Ectodermal cell (in vitro differentiated cells): ENCODE measurements at regions not wholly inside any gene's neighbourhood (a gene's known extent, or its start where the extent isn't known, plus 50 kb on each side); places are given as distances from the start of the nearest gene placed in this dataset.

Source experiments
- H3K27ac ChIP-seq: 2 replicates; pipeline ENCODE4 v1.7.0; 2013; ENCODE audit warnings: mild to moderate bottlenecking, low read depth, low read length; ENCODE audit not compliant: insufficient read depth, poor library complexity, severe bottlenecking
- H3K27me3 ChIP-seq: 2 replicates; pipeline ENCODE4 v1.7.0; 2013; ENCODE audit warnings: mild to moderate bottlenecking, low read length; ENCODE audit not compliant: insufficient read depth, control insufficient read depth, poor library complexity, severe bottlenecking
- H3K36me3 ChIP-seq: one replicate; pipeline ENCODE4 v1.7.0; 2013; ENCODE audit warnings: low read length; ENCODE audit not compliant: control insufficient read depth, insufficient read depth
- H3K4me1 ChIP-seq: one replicate; pipeline ENCODE4 v1.7.0; 2013; ENCODE audit warnings: low read length; ENCODE audit not compliant: control insufficient read depth, insufficient read depth
- H3K4me3 ChIP-seq: 2 replicates; pipeline ENCODE4 v1.7.0; 2013; ENCODE audit warnings: low read depth, low read length, control low read depth; ENCODE audit not compliant: insufficient read depth
- H3K9me3 ChIP-seq: 2 replicates; pipeline ENCODE4 v1.7.0; 2013; ENCODE audit warnings: mild to moderate bottlenecking, low read length, moderate library complexity; ENCODE audit not compliant: control insufficient read depth
- WGBS, 2 experiments: methylation state at CpG; one replicate each; pipeline ENCODE4 v1.1.7; 2013; ENCODE audit warnings: missing lambda C conversion rate in 2 of 2; 5-methylcytosine and 5-hydroxymethylcytosine counted together

- H3K4me1 ChIP-seq: peaks cover 5% of the 10 kb centered on the region
- no peaks in the 10 kb centered on the region for H3K9me3 ChIP-seq
- WGBS, 2 experiments: no CpG with 5 or more reads among the region's 1 CpG
- H3K27ac ChIP-seq: no peak overlapping the region
- H3K36me3 ChIP-seq: no peaks in the 10 kb centered on the region
- H3K4me3 ChIP-seq: no peak overlapping the region
- H3K27me3 ChIP-seq: no peaks in the 10 kb centered on the region
Observed at GRCh38 chr15:48060396-48060795, 60.4 kb upstream of the SLC24A5 start.

GRCh38 chr15:48061605-48062004, 59.2 kb upstream of the SLC24A5 start:
- WGBS, 2 experiments: 96 to 97% methylated on average over 6 of the region's 6 CpGs
- Histone ChIP-seq H3K9me3 (no peaks in the 10 kb centered on the region), H3K4me3 (no peak overlapping the region), H3K4me1 (peaks cover 5% of the 10 kb centered on the region), H3K27ac (no peak overlapping the region), H3K27me3 (no peaks in the 10 kb centered on the region), H3K36me3 (no peaks in the 10 kb centered on the region)

GRCh38 chr15:48062148-48062872, 58.5 kb upstream of the SLC24A5 start:
- Histone ChIP-seq H3K36me3 (no peaks in the 10 kb centered on the region), H3K4me3 (no peak overlapping the region), H3K9me3 (no peaks in the 10 kb centered on the region), H3K4me1 (peaks cover 5% of the 10 kb centered on the region), H3K27ac (no peak overlapping the region), H3K27me3 (no peaks in the 10 kb centered on the region)
- 79 to 90% methylated on average over 10 to 11 of the region's 11 CpGs for WGBS, 2 experiments

- H3K36me3 ChIP-seq: no peaks in the 10 kb centered on the region
- no peak overlapping the region for H3K4me3 ChIP-seq
- H3K4me1 ChIP-seq: peaks cover 5% of the 10 kb centered on the region
- H3K27me3 ChIP-seq: no peaks in the 10 kb centered on the region
- H3K27ac ChIP-seq: no peak overlapping the region
- no peaks in the 10 kb centered on the region for H3K9me3 ChIP-seq
- 91% methylated on average over 2 of the region's 2 CpGs for WGBS, 2 experiments
Observed at GRCh38 chr15:48063411-48063985, 57.3 kb upstream of the SLC24A5 start.

- WGBS, 2 experiments: 93 to 100% methylated on average over 2 of the region's 2 CpGs
Observed at GRCh38 chr15:48064421-48064820, 56.4 kb upstream of the SLC24A5 start.

GRCh38 chr15:48066456-48066855, 54.3 kb upstream of the SLC24A5 start:
- Histone ChIP-seq H3K4me3 (no peak overlapping the region), H3K9me3 (no peaks in the 10 kb centered on the region), H3K27me3 (no peaks in the 10 kb centered on the region), H3K27ac (no peak overlapping the region), H3K36me3 (no peaks in the 10 kb centered on the region), H3K4me1 (peaks cover 5% of the 10 kb centered on the region)
- 74 to 79% methylated on average over 3 of the region's 3 CpGs for whole genome bisulfite sequencing, 2 experiments

More at GRCh38 chr15:48064421-48064820, 56.4 kb upstream of the SLC24A5 start:
- no peaks in the 10 kb centered on the region for H3K9me3 ChIP-seq
- no peaks in the 10 kb centered on the region for H3K27me3 ChIP-seq
- no peak overlapping the region for H3K4me3 ChIP-seq
- no peak overlapping the region for H3K27ac ChIP-seq
- H3K4me1 ChIP-seq: peaks cover 5% of the 10 kb centered on the region
- H3K36me3 ChIP-seq: no peaks in the 10 kb centered on the region
